RPMI8226 (cell line): ENCODE measurements at regions not wholly inside any gene's neighbourhood (a gene's known extent, or its start where the extent isn't known, plus 50 kb on each side); places are given as distances from the start of the nearest gene placed in this dataset.

Experiments
- DNase-seq: peaks from one replicate; pipeline ENCODE4 v3.0.0-alpha.2; 2015

DNA sequence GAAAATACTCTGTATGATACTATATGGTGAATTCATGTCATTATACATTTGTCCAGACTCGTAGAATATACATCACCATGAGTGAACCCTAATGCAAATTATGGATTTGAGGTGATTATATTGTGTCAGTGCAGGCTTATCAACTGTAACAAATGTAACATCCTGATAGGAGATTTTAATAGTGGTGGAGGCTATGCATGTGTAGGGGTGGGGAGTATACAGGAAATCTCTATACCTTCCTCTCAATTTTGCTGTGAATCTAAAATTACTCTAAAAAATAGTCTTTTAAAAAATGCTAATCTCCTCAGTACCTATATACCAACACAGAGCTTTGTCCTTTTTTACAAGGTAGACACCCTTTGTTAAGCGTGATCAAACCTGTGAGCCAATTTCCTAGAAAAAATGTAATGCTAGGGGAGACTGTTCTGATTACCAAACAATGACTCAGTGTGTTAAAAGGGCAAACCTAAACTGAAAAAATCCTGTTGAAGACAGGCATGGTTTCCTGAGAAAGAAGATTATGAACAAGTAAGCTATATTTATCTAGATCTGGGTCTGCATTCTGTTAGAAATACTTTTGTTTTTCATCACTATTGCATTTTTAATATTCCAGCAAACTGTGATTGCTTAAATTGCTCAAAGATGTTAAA is 170.9 kb downstream of the DUSP6 start:
- DNase-seq = no peak

DNA sequence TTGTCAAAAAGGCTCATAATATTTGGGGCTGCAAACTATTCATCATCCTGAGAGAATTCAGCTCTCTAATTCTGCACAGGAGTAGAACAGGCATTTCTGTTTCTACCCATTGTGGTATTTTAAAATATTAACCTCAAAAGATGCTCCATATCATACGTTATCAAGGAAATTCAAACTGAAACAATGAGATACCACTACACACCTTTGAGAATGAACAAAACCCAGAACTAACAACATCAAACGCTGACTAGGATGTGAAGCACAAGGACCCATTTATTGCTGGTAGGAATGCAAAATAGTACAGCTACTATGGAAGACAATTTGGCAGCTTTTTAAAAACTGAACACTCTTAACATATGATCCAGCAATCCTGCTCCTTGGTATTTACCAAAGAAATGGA is 171.8 kb downstream of the DUSP6 start:
- no peak for DNase-seq

GRCh38 chr12:89179983-89180382 is 172.3 kb downstream of the DUSP6 start:
- peak; percentile 79 for DNase-seq

- DNase-seq = no peak
Observed at GRCh38 chr12:89179245-89179644, 173.1 kb downstream of the DUSP6 start.

DNA sequence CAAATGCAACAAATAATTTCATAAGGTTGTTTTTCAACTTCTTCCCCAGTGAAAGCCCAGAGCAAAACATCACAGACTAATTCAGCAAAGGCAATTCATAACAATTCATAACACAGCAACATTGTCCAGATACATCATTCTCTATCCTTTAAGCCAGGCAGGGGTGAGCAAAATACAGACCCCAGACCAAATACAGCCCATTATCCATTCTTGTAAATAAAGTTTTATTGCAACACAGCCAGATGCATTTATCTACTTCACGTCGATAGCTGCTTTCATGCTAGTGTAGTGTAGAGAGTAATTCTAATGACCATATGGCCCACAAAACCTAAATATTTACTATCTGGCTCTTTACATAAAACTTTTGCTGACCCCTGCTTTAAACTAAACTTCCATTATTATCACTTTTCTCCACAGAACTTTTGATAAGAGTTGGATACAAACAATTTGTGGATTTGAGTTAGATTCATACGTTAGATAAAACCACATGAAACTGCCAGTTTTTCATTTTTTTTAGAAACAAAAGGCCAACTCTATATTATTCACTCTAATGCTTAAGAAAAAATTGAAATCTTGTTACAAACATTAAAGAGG is 174.4 kb downstream of the DUSP6 start:
- DNase-seq = no peak

DNA sequence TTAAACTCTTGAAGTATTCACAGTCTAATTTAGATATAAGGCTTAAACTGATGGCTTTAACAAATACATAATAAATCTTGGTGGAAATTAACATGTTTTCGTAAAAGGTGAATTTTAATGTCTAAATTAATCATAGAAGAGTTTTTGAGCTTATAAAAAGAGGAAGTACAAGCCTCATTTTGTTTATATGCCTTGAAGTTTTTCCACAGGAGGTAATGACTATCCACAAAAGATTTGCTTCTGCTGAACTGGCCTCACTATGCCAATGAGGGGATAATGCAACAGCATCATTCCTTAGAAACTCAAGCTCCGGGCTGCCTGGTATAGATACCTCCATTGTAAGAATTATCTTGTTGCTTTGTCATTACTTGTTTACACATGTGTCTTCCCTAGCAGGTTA is 175.6 kb downstream of the DUSP6 start:
- DNase-seq = no peak

GRCh38 chr12:89173678-89174077 is 178.6 kb downstream of the DUSP6 start:
- DNase-seq = no peak

- DNase-seq = no peak
Observed at GRCh38 chr12:89173096-89173495, 179.2 kb downstream of the DUSP6 start.

GRCh38 chr12:89172224-89172623 is 180.1 kb downstream of the DUSP6 start:
- DNase-seq = no peak

GRCh38 chr12:89169321-89169720 is 183.0 kb downstream of the DUSP6 start:
- no peak for DNase-seq

- no peak for DNase-seq
Observed at GRCh38 chr12:89167986-89168385, 184.3 kb downstream of the DUSP6 start.

GRCh38 chr12:89166525-89166934 is 185.8 kb downstream of the DUSP6 start:
- DNase-seq = peak; percentile 84

- DNase-seq = no peak
Observed at GRCh38 chr12:89166121-89166520, 186.2 kb downstream of the DUSP6 start.

- DNase-seq = no peak
Observed at GRCh38 chr12:89165703-89166102, 186.6 kb downstream of the DUSP6 start.

GRCh38 chr12:89163918-89164317 is 188.4 kb downstream of the DUSP6 start:
- no peak for DNase-seq

DNA sequence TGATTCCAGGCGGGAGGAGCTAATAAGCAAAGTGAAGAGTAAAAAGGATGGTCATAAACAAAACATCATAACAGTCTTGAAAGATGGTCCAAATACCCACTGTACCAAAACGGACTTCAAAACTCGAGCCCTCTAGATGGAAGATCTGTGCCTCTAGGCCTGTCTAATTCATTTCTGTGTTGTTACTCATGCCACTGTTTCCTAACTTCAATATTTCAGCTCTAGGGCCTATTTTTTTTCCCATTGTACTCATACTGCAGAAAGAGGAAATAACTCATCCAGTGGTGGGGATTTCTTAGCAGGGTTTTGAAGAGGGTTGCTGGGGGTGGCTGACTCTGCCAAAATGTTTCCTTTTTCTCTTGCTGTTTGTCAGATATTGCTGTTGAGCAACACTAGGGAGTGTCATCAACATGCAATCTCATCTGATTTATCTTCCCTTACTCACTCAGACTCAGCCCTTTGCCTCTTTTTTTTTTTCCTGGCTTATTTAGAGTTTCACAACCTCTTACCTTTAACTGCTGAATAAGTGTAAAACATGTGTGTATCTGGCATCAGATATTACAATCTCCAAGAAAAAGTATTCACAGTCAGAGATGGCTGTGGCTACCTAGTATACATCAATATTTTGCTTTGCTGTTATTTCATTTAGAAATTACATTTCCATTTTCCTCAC is 189.6 kb downstream of the DUSP6 start:
- peak; percentile 88 for DNase-seq

DNA sequence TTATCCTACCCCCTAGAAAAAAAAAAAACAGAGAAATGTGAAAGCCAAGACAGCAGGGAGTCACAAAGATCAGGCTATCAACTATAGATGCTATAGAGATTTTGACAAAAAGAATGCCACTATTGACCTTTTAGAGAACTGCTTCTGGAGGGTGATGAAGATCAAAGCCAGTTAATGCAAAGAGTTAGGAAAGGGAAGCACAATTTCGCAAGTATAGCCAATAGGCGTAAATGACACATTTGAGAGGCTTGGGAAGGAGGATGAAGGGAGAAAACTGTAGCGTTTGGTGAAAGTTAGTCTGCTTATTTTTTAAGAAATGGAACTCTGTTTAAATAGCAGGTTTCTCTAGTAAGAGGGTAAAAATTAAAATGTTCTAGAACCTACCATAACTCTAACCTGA is 190.7 kb downstream of the DUSP6 start:
- no peak for DNase-seq

- peak; percentile 75 for DNase-seq
Observed at GRCh38 chr12:89160716-89161123, 191.6 kb downstream of the DUSP6 start.

- DNase-seq = no peak
Observed at GRCh38 chr12:89157413-89157812, 194.9 kb downstream of the DUSP6 start.

DNA sequence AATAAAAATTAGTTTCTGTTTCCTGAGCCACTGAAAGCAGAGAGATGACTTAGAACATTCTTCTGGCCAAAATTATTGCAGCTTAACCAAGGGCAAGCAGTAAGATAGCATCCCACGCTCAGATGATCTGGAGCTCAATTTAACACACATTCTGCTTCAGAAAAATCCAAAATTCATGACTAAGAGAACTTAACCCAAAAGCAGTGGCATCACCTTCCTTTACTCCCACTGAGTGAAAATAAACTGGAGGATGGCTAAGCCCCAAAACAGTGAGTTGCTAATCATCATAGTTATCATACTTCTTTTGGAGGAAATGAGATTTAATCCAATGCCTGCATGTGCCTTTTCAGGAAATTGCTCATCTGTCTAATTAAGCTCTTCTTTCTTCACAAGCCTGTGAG is 195.4 kb downstream of the DUSP6 start:
- DNase-seq = no peak

DNA sequence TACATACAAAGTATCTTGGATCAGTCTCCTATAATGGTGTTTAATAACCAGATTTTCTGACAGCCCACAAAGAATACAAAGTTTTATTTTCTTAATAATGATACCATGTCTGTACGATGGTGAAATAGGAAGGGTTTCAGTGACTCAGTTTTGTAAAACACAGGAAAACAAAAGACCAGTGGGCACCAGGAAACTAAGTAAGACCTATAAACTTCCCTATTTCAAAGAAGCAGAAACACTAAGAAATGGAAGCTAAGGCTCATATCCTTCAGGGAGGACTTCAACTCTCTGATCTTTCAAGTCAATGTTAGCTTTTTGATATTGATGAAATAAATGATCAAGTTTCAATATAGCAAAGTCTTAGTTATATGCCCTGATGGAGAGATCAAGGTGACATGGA is 196.0 kb downstream of the DUSP6 start:
- no peak for DNase-seq

DNA sequence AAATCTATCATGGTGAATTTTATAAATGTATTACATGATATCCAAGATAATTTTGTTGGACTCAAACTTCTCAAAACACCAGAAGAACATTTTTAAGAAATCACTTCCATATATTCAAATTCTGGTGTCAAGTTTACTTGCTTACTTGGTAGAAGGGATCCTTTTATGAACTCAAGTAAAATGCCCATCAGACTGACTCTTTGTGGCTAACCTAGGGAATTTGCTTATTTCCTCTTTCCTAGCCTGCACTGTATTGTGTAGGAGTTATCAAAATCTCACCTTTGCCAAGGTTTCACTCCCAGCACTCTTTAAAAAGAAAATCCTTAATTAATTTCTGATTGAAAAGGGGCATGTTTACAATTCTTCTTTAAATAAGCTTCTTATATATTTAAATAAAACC is 196.5 kb downstream of the DUSP6 start:
- no peak for DNase-seq

- DNase-seq = no peak
Observed at GRCh38 chr12:89154743-89155499, 197.4 kb downstream of the DUSP6 start.

DNA sequence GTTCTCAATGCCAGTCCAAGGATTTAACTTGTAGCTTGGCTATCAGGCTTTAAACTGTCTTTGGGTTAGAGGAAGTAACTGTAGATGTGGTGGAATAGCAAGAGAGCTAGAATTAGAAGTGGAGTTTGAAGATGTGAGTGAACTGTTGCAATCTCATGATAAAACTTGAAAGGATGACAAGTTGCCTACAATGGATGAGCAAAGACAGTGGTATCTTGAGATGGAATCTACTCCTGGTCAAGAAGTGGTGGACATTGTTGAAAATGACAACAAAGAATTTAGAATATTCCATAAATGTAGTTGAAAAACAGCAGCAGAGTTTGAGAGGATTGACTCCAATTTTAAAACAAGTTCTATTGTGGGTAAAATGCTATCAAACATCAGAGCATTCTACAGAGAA is 199.0 kb downstream of the DUSP6 start:
- no peak for DNase-seq
